ENCODE measurements at regions not wholly inside any gene's neighbourhood (a gene's known extent, or its start where the extent isn't known, plus 50 kb on each side); places are given as distances from the start of the nearest gene placed in this dataset.

GRCh38 chr5:89173528-89173927, 290.5 kb upstream of the MEF2C start:
- TF ChIP-seq CTCF (IDR thresholded peaks at IDR 0.05; ENCODE audit: insufficient read depth, low read depth, low read length) (no peak), EZH2 (IDR thresholded peaks at IDR 0.05; ENCODE audit: insufficient read depth, low read length) (no peak)
